ENCODE measurements at regions not wholly inside any gene's neighbourhood (a gene's known extent, or its start where the extent isn't known, plus 50 kb on each side); places are given as distances from the start of the nearest gene placed in this dataset.

DNA sequence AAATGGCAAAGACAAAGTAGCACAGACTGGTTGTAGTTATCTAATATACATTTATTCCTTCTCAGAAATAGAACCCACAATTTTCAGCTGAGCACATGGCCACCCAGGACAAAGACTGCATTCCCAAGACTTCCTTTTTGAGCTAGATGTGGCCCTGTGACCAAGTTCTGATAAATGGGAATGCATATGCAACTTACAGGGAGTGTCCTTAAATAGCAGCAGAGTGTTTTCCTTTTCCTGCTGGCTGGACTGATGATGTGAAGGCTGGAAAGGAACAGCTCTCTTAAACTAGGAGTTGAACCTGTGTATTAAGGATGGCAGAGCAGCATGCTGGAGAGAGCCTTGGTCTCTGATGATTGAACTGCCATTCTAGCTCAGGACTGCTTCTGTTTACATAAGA lies 74.7 kb upstream of the TNPO1 start:
- TF ChIP-seq, protein P1, sequence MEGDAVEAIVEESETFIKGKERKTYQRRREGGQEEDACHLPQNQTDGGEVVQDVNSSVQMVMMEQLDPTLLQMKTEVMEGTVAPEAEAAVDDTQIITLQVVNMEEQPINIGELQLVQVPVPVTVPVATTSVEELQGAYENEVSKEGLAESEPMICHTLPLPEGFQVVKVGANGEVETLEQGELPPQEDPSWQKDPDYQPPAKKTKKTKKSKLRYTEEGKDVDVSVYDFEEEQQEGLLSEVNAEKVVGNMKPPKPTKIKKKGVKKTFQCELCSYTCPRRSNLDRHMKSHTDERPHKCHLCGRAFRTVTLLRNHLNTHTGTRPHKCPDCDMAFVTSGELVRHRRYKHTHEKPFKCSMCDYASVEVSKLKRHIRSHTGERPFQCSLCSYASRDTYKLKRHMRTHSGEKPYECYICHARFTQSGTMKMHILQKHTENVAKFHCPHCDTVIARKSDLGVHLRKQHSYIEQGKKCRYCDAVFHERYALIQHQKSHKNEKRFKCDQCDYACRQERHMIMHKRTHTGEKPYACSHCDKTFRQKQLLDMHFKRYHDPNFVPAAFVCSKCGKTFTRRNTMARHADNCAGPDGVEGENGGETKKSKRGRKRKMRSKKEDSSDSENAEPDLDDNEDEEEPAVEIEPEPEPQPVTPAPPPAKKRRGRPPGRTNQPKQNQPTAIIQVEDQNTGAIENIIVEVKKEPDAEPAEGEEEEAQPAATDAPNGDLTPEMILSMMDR (IDR thresholded peaks at IDR 0.05; ENCODE audit: borderline replicate concordance, extremely low read depth, low read length, poor library complexity, severe bottlenecking) = no peak
- no peak for TF ChIP-seq EZH2 (IDR thresholded peaks at IDR 0.05; ENCODE audit: borderline replicate concordance, low read depth, low read length, severe bottlenecking)
